ENCODE measurements at regions not wholly inside any gene's neighbourhood (a gene's known extent, or its start where the extent isn't known, plus 50 kb on each side); places are given as distances from the start of the nearest gene placed in this dataset.
A peak's percentile ranks its signal among the peaks of the same experiment; 100 is the strongest.
"Not testable (repeated sequence)": the region's sequence is repeated elsewhere in the genome, so short reads cannot be mapped to it uniquely, and the experiment has no call there.

- H3K36me3 Mint-ChIP-seq; DNase-seq (ENCODE audit: low spot score in 2 of 2); H3K9me3 Mint-ChIP-seq; H3K4me3 Mint-ChIP-seq; H3K27ac Mint-ChIP-seq; ATAC-seq (ENCODE audit: low read depth): not testable (repeated sequence)
- Mint-ChIP-seq H3K4me1 (peaks cover 17% of the 10 kb centered on the region), H3K27me3 (peaks cover 20% of the 10 kb centered on the region)
These were observed 146.6 kb upstream of the GRK3 start for GRCh38 chr22:25417826-25418225.

DNA sequence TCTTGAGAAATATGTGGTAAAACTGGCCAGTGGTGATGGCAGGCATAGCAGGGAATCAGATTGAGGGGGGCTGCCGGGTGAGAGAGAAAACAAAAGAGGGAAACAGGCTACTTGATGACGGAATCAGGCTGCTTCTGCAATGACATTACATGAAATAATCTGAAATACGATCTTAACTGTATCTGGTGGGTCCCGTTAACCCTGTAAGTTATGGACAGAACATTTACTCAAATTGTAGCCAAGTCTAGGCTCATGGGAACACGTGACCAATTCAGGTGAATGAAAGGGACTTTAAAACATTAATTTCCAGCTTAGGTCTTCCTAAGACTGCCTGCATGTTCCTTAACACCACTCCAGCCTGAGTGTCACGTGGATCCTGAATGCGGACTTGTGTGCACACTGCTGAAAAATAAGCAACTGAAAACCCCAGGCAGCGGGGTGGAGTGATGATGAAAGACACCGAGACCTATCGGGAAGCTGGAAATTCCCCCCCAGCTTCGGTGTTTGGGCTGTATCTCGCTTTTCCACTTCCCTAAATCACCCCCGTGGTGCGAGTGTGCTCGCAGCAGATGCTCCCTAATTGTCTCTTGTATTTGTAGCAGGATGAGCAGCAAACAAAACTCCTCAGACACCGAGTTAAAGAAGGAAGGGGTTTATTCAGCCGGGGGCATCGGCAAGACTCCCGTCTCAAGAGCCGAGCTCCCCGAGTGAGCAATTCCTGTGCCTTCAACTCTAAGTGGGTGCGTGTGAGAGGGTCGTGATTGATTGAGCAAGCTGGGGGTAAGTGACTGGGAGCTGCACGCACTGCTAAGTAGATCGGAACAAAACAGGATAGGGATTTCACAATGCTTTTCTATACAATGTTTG lies 145.0 kb upstream of the GRK3 start:
- peak; percentile 78 for ATAC-seq (ENCODE audit: low read depth)

DNA sequence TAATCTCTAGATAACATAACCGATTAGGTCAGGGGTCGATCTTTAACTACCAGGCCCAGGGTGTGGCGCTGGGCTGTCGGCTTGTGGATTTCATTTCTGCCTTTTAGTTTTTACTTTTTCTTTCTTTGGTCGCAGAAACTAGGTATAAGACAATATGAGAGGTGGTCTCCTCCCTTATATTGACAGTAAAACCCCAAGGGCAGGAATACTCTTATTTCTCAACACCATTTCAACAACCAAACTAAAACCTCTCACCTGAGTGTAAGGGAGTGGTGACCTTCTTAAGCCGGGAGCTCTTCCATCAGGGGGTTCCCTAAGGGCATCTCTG lies 144.4 kb upstream of the GRK3 start:
- DNase-seq (ENCODE audit: low spot score in 2 of 2); ATAC-seq (ENCODE audit: low read depth); H3K36me3 Mint-ChIP-seq; H3K9me3 Mint-ChIP-seq; H3K27ac Mint-ChIP-seq: not testable (repeated sequence)
- Mint-ChIP-seq H3K4me3 (peak overlapping the region; percentile 74), H3K4me1 (peaks cover 17% of the 10 kb centered on the region), H3K27me3 (peaks cover 18% of the 10 kb centered on the region)

More for the DNA sequence above, 145.0 kb upstream of the GRK3 start:
- peak overlapping the region; percentile 13 for H3K27ac Mint-ChIP-seq
- H3K36me3 Mint-ChIP-seq, result peaks cover 4% of the 10 kb centered on the region
- H3K4me1 Mint-ChIP-seq, result peaks cover 17% of the 10 kb centered on the region
- H3K4me3 Mint-ChIP-seq, result peak overlapping the region; percentile 74
- no peak for DNase-seq (ENCODE audit: low spot score in 2 of 2)
- H3K27me3 Mint-ChIP-seq, result peaks cover 19% of the 10 kb centered on the region
- no peaks in the 10 kb centered on the region for H3K9me3 Mint-ChIP-seq

DNA sequence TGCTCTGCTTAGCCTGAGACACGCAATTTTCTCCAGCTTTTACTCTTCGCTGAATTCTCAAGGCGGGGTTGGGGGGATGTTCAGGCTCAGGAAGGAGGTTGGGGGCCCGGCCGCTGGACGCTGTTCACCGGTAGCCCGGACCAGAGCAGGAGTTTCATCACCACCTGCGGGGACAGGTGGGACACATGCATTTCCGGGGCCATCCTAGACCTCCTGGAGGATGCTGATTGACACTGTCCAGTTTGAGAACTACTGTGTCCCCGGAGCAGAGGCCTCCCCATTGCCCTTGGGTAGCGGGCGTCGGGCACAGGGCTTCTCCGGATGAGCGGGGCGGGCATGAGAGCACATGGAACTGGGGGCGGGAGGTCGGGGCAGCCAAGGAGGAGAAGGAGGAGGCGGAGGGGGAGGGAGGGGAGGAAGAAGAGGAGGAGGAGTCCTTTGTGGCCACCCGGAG lies 144.0 kb upstream of the GRK3 start:
- peaks cover 17% of the 10 kb centered on the region for H3K4me1 Mint-ChIP-seq
- no peaks in the 10 kb centered on the region for H3K36me3 Mint-ChIP-seq
- H3K27ac Mint-ChIP-seq, result no peak overlapping the region
- H3K9me3 Mint-ChIP-seq, result no peaks in the 10 kb centered on the region
- H3K4me3 Mint-ChIP-seq, result peak overlapping the region; percentile 52
- ATAC-seq (ENCODE audit: low read depth) (no peak), DNase-seq (ENCODE audit: low spot score in 2 of 2) (no peak)
- H3K27me3 Mint-ChIP-seq, result peaks cover 14% of the 10 kb centered on the region

DNA sequence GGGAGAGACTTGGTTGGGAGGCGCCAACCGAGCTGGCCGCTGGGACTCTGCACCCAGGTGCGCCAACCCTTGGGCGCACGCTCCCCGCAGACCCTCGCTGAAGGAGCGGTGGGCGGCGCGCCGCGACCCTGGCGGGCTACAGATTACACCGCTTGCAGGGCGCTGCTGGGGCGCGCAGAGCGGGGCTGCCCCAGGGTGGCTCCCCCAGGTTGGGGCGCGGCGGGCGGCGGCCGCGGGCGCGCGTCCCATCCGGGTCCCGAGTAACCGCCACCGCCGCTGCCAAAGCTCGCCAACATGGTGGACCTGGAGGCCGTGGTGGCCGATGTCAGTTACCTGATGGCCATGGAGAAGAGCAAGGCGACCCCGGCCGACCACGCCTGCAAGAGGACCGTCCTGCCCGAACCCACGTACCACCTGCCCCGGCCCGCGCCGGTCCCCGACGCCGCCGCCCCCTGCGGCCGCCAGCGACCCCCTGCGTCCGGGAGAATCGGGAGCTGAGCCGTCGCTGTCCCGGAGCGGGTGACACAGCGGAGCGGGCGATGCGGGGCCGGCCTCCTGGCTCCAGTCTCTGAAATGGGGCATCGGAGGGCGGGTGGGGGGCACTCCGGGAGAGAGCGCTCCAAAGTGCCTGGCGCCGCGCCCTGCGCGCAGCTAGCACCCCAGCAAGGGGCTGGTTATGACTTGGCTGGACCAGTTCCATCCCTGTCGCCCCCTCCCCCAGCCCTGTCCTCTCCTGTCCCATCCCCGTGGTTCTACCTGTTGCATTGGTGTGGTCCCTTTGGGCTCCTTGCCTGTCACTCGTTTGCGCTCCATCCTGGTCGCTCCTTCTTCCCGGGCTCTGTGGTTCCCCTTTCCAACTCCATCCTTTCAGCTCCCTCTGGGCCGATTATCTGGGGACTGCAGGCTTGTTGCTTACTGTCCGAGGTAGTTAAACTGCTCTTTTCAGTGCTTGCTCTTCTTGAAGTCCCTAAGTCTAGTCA lies 143.3 kb upstream of the GRK3 start:
- Mint-ChIP-seq H3K9me3 (no peaks in the 10 kb centered on the region), H3K36me3 (no peaks in the 10 kb centered on the region), H3K27ac (no peak overlapping the region), H3K4me3 (peak overlapping the region; percentile 84), H3K4me1 (peaks cover 17% of the 10 kb centered on the region), H3K27me3 (peaks cover 14% of the 10 kb centered on the region)
- no peak for DNase-seq (ENCODE audit: low spot score in 2 of 2)
- peak; percentile 30 for ATAC-seq (ENCODE audit: low read depth)

DNA sequence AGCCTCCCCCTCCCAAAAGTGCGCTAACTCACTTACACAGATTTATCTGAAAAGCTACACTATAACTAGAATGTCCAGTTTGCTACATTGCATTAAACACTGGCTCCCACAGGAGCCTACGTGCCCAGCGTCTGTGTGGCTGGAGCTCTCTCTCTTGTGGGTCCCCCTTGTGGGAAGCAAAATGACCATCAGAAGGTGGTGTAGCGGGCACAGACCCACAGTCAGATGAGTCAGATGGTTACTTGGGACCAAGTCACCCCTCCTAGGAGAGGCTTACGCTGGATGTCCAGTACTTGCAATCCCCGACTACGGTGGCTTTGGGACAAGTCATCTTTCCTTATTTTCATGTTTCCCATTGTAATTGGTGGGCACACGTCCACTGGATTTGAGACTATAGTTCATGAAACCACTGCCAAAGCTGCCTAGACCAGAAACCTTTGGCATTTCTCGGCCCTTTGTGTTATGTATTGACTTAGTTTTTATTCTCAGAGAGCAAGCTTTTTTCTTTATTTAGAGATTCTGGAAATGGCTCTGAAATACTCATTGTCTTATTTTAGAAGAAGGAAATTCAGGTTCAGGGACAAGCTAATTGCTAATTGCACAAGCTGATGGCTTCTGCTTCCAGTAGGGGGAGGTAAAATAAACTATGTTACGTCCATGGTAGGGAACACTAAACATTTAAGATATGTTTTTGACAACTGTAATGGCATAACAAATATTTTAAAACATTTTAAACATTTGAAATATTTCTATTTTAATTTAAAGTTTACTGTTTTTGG lies 137.8 kb upstream of the GRK3 start:
- not testable (repeated sequence) for H3K27ac Mint-ChIP-seq; DNase-seq (ENCODE audit: low spot score in 2 of 2); H3K27me3 Mint-ChIP-seq; H3K36me3 Mint-ChIP-seq; H3K9me3 Mint-ChIP-seq; ATAC-seq (ENCODE audit: low read depth); H3K4me3 Mint-ChIP-seq; H3K4me1 Mint-ChIP-seq

- H3K27me3 Mint-ChIP-seq; H3K36me3 Mint-ChIP-seq; H3K9me3 Mint-ChIP-seq; H3K4me1 Mint-ChIP-seq; H3K27ac Mint-ChIP-seq; ATAC-seq (ENCODE audit: low read depth); DNase-seq (ENCODE audit: low spot score in 2 of 2); H3K4me3 Mint-ChIP-seq: not testable (repeated sequence)
These were observed 132.7 kb upstream of the GRK3 start for GRCh38 chr22:25431637-25432342.

GRCh38 chr22:25433381-25433970 lies 131.0 kb upstream of the GRK3 start:
- ATAC-seq (ENCODE audit: low read depth); H3K4me3 Mint-ChIP-seq; H3K9me3 Mint-ChIP-seq; DNase-seq (ENCODE audit: low spot score in 2 of 2); H3K27ac Mint-ChIP-seq; H3K4me1 Mint-ChIP-seq; H3K36me3 Mint-ChIP-seq; H3K27me3 Mint-ChIP-seq: not testable (repeated sequence)

DNA sequence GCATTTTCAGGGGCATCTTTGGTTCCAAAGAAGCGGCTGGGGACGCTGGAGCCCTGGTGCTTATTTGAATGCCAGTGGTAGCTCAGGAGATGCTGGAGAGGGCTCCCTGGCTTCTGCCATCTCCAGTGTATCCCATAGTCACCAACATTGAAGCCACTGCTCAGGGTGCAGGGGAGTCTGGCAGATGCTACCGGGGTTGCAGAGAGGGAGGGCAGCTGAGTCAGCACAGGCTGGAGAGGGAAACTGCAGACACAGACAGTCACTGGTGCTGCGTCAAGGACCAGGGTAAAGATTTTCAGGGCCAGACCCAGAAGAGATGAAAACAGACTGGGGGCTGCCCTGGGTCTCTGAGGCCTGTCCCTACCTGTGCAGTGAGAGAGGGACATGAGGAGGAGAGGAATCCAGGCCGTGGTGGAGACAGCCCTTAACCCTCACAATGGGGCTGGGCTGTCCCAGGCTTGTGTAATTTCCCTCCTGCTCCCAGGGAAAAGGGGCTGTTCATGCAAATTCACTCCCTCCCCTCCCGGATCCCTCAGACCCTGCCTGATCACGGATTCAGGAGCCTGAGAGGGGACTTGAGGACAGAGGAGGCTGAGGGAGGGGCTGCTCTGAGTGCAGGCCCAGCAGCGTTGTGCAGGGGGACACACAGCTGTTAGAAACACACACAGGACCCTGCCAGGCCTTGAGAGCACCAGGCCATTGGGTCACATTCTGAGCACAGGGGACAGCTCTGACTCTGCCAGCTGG lies 126.9 kb upstream of the GRK3 start:
- no peak for ATAC-seq (ENCODE audit: low read depth)
- Mint-ChIP-seq H3K27me3 (peaks cover 4% of the 10 kb centered on the region), H3K9me3 (no peaks in the 10 kb centered on the region), H3K27ac (no peak overlapping the region), H3K36me3 (no peaks in the 10 kb centered on the region), H3K4me1 (no peaks in the 10 kb centered on the region), H3K4me3 (no peak overlapping the region)
- DNase-seq (ENCODE audit: low spot score in 2 of 2), result no peak

DNA sequence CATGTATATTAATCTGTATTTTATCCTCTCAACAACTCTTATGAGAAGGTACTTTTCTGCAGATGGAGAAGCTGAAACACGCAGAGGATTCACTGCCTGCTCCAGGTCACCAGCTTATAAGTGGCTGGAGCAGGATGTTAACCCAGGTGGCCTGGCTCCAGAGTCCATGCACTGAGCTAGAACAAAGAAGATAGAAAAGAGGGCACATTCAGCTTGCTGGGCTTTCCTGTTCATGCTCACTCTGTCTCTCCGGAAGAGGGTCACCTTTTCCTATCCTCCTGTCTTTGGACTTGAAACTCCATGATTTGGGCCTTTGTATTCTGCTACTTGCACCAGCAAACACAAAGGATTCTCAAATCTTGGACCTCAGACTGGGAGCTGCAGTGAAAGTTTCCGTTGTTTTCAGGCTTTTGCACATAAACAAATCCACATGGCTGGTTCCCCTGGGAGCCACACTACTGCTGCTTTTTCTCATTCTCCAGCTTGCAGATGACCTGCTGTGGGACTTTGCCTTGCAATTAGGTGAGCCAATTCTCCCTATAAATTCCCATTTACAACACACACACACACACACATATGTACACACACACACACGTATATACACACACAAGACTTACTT lies 117.3 kb upstream of the GRK3 start:
- H3K9me3 Mint-ChIP-seq, result no peaks in the 10 kb centered on the region
- peak overlapping the region; percentile 91 for H3K4me3 Mint-ChIP-seq
- H3K36me3 Mint-ChIP-seq, result no peaks in the 10 kb centered on the region
- peaks cover 19% of the 10 kb centered on the region for H3K4me1 Mint-ChIP-seq
- H3K27ac Mint-ChIP-seq, result no peak overlapping the region
- DNase-seq (ENCODE audit: low spot score in 2 of 2) (no peak), ATAC-seq (ENCODE audit: low read depth) (no peak)
- H3K27me3 Mint-ChIP-seq, result no peaks in the 10 kb centered on the region

DNA sequence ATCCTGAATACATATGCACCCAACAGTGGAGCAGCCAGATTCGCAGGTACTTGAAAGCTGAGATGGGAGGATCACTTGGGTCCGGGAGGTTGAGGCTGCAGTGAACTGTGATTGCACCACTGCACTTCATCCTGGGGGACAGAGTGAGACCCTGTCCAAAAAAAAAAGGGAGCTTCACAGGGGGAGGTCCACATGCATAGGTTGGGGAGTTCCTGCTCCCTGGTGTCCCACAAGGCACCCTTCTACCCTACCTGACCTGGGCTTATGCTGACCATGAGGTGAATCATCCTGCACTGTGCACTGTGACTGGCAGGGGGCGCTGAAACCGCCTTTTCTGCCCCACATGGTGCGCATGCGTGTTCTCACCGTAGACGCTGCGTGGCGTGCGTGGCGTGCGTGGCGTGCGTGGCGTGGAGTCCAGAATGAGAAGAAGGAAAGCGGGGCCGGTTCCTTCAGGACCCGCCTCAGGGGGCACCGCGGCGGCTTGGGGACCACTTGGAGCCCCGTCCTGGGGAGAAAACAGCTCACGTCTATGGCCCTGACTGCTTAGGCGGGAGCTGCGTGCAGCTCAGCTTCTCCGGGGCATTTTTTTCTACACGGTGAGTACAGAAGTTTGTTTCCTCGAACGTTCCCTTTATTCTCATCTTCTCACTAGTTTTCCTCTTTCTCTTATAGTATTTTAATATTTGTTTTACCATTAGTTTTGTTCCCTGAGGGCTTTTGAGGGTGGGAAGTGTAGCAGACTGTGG lies 116.6 kb upstream of the GRK3 start:
- DNase-seq (ENCODE audit: low spot score in 2 of 2) (peak; percentile 87 to 89), ATAC-seq (ENCODE audit: low read depth) (peak; percentile 87)
- H3K27me3 Mint-ChIP-seq, result no peaks in the 10 kb centered on the region
- peak overlapping the region; percentile 54 for H3K27ac Mint-ChIP-seq
- peak overlapping the region; percentile 91 for H3K4me3 Mint-ChIP-seq
- peaks cover 26% of the 10 kb centered on the region for H3K4me1 Mint-ChIP-seq
- H3K9me3 Mint-ChIP-seq, result no peaks in the 10 kb centered on the region
- peaks cover 3% of the 10 kb centered on the region for H3K36me3 Mint-ChIP-seq
